G401 (cell line): ENCODE measurements at regions not wholly inside any gene's neighbourhood (a gene's known extent, or its start where the extent isn't known, plus 50 kb on each side); places are given as distances from the start of the nearest gene placed in this dataset.
A peak's percentile ranks its signal among the peaks of the same experiment; 100 is the strongest.

Experiments used
- DNase-seq: peaks from one replicate; pipeline ENCODE4 v3.0.0-alpha.2; 2015; ENCODE audit warnings: low spot score
- in situ Hi-C: cut with HindIII; loops from 2 replicates; pipeline ENCODE4 v1.10.0; 2016; ENCODE audit warnings: low sequenced_read_pairs, mixed read lengths

DNA sequence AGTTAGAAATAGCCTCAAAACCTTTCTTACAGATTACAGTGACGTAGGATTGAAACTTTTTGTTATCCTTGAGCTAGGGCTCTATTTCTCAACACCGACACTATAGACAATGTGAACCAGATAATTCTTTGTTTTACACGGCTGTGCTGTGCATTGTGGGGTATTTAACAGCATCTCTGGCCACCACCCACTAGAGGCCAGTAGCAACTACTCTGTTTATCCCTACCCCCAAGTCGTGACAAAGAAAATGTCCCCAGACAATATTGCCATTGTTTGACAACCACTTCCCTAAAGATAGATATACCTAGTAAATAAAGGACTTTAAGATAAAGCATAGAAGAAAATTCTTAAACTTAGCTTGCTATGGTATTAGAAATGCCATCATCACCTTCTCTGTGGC, 359.6 kb downstream of the ARL4A start:
- no peak for DNase-seq
- in situ Hi-C loops: no loop called here

DNA sequence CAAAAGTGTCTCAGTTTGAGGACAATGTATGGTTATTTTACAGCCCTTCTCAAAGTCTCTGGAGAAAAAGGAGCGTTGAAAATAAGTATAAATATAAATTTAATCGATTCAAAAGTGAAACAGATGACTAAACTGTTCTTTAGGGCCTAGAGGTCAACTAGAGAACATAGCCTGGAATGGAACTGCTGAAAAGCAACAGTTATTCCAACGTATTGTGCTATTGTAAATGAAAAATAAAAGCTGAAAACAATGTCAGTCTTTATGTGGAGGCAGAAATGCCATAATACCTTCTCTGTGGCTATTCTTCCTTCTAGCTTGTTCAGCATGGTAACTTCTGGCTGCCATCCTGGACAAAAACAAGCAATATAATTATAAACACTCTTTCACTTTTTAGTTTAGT, 362.5 kb downstream of the ARL4A start:
- in situ Hi-C loops: no loop called here
- no peak for DNase-seq

DNA sequence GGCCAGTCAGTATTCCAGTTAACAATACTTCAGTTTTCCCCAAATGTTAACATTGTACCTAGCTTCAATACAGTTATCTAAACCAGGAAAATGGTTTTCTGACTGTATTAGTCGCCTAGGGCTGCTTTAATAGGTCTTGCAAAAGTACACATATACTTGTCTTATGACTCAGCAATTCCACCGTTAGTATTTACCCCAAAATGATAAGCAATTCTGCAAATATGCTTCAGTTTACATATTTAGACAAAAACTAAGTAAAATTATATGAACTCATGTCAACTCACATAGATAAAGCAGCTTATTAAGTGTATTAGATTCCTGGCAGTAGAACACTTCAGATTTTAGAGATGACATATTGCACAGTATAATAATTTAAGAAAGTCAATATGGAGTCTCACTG, 363.3 kb downstream of the ARL4A start:
- DNase-seq: no peak
- in situ Hi-C loops: no loop called here

DNA sequence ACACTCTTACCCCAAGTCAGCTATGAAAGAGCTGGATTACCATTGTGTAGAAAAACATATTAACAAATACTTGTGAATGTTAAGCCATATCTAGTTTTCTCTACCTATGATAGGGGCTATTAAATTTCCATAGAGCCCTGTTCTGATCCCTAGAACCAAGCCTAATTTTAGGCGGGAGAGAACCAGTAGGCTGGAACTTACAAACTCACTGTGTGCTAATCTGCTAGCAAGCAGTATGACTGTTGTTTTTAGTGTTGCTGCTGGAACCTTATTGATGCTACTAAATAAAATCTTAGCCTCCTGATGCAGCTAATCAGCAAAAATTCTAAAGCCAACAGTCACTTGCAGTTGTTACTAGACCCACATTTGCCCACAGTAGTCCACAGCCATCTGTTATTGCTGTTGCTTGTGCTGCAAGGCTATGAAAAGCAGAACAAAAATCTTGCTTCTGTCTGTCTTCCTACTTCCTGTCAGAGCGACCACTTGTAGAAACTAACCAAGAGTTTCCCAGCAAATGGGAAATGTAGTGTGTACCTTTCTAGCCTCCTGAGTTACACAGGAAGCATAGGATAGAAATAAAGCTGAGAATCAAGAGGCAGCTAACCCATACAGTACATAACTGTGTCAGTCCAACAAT, 368.4 kb downstream of the ARL4A start:
- in situ Hi-C loops: no loop called here

DNA sequence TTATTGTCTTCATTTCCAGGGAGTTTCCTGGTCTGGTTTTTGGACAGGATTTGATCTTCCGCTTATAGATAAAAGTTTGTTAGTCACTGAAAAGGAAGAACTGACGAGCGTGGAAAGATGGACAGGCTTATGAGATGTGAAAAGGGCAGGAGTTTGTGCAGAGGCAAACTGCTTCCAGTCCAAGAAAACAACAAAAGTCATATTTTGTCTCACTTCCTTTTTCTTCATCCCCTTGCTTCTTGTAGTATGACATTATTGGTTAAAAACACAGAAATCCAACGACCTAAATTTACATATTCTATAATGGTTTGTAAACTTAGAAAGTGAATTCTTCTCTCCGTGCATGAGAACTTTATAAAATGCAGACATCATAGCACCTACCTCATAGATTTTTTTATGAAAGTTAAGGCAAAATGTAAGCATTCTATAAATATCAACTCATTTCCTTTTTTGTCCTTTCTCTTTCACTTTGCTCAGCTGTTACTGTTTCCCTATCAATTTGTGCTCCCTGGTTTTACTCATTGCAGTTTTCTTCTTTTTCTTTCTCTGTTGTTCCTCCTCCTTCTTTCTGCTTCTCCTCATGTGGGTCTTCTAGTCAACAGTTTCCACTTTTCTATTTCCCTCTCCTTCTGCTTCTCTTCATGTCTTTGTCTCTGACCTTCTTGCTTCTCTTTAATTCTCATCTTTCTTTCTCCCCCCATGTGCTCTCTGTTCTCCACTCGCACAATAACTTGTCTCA, 370.2 kb downstream of the ARL4A start:
- in situ Hi-C loops: no loop called here

More for the DNA sequence above, 368.4 kb downstream of the ARL4A start:
- DNase-seq: no peak

DNA sequence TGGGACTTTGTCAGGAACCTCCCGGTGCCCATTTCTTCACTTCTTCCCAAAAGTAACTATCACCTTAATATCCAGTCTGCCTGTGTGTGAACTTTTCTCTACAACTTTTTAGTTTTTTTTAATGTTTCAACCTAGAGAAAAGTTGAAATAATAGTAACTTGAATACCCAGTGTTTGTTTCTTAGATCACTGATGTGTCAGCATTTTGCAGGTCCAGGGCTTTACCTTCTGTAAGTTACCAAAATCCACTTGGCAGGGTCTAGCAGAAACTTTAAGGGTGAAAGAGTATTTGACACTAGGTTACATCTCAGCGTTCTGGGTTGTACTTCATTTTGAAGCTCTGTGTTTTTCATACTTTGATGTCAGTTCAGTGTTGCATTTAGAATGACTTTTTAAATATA, 372.7 kb downstream of the ARL4A start:
- DNase-seq: no peak
- in situ Hi-C loops: no loop called here

More for the DNA sequence above, 370.2 kb downstream of the ARL4A start:
- DNase-seq: no peak

DNA sequence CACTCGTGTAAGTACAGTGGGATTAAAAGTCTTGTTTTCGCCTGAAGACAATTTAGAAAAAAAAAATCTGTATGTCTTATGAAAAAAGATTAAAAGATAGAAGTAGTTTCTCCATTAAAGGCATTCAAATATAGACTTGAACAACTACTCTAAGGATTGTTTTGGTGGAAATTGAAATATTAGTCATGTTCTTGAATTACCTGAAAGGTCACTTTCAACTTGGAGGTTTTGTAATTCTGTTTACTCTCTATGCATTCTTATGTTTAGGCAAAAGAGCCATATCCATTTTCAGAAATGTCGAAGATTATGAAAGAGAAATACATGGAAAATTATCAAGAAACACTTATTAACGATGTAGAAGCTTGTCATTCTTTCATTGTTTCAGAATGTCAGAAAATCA, 373.7 kb downstream of the ARL4A start:
- no peak for DNase-seq
- in situ Hi-C loops: no loop called here

DNA sequence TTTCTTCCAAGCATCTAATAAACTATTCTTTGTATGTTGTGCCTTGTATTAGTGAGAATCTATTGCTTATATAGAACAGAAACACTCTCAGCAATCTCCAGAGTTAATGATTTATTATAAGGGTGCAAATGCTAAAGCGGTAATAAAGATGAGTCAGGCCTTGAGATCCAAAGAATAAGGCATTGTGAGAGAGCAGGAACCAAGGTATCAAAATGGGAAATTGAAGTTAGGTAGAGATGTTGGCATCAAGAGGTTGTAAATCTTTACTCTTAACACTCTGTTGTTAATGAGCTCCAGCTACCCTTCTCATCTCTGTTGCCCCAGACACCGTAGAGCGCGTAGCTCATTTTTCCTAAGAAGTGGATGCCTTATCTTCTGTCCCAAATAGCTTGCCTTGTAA, 375.2 kb downstream of the ARL4A start:
- DNase-seq: no peak
- in situ Hi-C loops: no loop called here

DNA sequence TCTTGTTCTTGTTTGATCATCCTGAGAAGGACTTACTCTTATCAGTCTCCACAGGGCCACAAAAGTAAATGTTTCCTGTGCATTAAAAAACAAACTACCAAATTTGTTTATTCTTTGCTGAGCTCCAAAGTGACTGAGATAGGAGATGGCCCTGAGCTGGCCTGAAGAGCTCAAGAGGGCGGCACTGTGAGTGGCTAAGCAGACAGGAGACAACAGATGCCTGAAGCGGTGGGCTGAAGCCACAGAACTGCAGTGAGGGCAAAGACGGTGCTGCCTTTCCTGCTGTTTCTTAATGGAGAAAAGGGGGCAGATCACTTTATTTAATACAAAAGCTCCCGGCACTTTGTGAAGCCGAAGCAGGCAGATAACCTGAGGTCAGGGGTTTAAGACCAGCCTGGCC, 379.6 kb downstream of the ARL4A start:
- in situ Hi-C loops: no loop called here
- no peak for DNase-seq

DNA sequence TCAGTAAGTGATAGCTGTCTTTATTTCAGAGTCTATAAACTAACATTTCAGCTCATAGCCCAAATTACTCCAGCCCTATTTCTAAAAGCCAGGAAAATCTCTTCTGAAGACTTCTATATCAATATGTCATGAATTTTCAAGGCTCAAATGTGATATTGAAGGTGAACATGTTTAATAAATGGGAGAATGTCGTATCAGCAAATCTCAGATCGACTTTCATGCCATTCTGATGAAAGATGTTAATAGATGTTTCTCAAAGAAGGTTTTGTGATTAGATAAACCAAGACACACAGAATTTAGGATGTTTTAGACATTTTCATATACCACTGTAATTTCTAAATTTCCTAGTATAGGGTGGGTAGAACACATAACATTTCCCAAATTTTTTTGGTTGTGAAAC, 380.6 kb downstream of the ARL4A start:
- in situ Hi-C loops: no loop called here
- no peak for DNase-seq

DNA sequence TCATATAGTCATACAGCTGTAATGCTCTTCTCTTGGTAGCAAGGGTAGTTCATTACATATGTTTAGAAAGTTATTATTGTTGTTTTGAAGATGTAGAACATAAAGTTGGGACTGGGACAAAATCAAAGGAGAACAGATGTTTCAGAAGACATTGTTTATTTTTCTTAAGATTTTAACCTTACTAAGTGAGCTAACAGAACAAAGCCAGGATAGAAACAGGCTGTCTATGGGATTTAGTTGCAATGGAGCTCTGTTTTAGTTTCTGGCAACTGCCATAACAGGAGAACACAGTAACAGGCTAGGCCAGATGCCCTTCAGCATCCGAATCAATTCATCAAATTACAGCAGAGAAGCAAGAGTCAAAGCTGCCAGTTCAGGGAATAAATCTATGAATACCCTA, 382.4 kb downstream of the ARL4A start:
- no peak for DNase-seq
- in situ Hi-C loops: no loop called here

DNA sequence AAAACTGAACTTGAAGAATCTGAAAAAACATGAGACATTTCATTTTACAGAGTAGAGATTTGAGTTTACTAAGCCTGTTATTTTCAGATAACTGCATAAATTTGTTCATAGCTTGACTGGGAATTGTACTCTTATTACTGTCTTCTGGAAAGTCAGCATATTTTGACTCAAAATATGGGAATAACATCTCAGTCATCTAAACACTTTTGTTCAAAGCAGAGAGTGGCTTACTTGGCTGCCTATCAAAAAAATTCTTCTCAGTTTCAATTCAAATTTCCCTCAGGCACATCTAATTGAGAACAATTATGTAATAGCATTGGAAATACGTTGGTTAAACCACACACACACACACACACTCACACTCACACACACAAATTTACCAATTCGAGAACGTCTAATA, 384.6 kb downstream of the ARL4A start:
- in situ Hi-C loops: no loop called here
- DNase-seq: peak; percentile 12

DNA sequence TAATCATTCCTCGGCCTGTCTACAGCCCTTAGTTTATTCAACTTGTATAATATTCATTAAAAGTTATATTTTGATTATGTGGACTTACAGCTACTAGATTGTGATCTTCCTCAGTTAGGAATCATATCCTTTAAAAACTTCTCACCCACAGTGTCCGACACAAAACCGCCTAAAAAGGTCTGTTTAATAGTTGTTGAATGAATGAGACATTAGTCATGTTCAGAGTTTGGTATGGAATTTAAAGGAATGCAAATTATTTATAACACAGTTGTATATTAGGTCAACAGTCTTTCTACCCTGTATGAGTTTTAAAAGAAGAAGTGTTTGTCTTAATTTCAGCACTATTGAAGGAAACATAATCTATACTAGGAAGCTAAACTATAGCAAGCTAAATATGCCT, 390.0 kb downstream of the ARL4A start:
- no peak for DNase-seq
- in situ Hi-C loops: no loop called here

DNA sequence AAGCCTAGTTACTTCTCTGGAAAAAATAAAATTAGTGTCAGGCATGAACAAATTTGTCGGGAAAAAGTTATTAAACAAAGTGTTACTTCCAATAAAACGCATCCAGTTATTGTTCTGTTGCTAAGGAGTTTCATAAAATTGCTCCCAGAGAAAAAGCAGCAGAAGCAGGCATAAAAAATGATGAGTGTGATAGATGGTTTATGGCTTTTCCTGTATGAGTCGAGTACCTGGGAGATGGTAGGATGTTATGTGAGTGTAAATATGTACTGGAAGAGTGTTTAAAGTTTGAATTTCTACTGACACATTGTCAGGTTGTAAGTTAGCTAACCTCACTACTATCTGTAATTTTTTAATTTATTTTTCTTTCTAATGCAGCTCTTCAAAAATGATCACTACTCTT, 390.7 kb downstream of the ARL4A start:
- in situ Hi-C loops: no loop called here
- DNase-seq: no peak

DNA sequence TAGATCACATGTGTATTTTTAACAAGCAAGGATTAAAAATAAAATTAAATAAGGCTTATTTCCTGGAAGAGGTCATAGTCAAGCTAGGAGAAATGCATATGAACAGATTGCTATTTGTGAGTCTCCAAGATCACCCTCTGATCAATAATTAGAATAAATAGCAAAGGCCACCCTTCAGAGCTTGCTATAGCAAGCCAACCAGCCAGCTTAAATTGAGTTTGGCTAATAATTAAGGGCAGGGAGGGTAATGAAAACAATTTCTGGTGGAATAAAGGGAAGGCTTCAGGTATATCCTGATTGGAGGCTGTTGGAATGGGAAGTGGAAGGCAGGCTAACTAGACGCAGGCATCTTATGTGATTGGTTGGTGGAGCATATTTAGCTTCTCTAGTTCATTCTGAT, 403.5 kb downstream of the ARL4A start:
- in situ Hi-C loops: no loop called here
- DNase-seq: no peak

DNA sequence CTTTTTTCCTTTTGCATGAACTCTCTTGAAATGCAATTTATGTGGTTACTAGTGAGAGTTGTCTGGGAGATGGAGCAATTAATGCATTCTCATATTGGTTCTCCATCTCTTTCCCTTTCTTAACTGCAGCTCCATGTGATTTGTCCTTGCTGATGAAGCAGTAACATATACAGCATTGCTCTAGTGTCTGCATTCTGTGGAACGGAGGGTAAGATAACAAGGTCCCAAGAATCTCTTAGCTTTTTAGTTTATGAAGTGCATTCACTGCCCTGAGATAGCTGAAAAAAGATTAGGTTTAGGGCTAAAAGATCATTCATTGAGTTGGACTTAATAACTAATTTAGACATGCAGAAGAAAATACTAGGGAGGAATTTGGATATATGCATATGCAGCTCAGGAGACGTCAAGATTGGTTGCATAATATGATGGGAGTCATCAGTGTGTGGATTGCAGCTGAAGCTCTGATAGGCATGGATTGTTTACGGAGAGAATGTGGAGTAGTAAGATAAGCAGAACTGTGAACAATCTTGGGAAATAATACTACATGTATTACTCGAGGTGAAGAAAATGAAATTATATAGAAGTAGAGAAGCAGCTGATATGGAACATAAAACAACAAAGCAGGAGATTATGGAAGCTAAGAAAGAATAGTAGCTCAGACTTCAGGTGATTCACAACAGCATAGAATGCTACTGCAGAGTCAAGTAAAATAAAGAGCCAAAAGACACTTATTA, 404.7 kb downstream of the ARL4A start:
- in situ Hi-C loops: no loop called here
- DNase-seq: no peak

DNA sequence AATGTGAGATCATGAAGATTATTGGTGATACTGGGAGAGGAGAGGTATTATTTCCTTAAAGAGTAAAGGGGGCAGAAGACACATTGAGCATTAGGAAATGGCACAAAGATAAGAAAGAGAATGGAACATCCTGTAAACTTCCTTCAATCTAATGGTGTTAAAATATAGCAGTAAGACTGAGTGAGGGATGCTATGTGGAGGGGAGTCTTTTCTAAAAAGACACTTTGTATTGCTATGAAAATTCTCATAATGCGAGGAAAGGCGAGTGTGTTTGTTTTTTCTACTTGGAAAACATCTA, 405.2 kb downstream of the ARL4A start:
- no peak for DNase-seq
- in situ Hi-C loops: no loop called here

DNA sequence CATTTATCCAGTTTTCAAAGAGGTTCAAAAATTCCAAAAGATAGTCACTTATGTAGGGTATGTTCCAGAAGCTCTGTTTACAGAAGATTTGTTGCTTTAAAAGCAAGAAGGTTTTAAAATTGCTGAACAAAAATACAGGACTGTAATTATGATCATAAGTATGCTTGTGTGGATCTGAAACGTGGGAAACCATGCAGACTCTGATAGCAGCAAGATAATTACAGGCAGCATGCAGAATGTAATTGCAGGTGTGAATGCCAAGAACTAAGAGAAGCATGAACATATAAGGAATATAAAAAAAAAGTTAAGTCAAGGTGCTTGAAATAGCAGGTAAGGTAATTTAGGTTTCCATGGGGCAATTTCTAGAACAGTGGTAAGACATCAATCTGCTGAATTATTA, 405.7 kb downstream of the ARL4A start:
- DNase-seq: no peak

DNA sequence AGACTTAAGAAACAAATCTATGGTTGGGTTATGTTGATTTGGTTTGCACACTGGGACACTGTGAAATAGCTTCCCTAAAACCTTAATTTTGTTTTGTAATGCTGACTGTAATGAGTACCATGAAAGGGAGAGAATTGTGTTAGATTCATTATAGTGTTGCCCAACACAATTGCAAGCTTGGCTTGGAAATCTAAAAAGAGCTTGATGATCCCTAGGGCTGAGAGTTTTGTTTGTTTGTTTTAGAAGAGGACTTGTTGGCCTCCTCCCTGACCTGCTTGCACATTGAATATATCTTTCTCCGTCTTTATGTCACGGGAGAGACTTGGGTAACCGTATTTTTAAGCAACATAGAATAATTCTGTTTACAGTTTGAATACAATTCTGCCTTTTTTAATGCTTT, 410.1 kb downstream of the ARL4A start:
- no peak for DNase-seq
- in situ Hi-C loops: no loop called here

More for the DNA sequence above, 405.7 kb downstream of the ARL4A start:
- in situ Hi-C loops: no loop called here

DNA sequence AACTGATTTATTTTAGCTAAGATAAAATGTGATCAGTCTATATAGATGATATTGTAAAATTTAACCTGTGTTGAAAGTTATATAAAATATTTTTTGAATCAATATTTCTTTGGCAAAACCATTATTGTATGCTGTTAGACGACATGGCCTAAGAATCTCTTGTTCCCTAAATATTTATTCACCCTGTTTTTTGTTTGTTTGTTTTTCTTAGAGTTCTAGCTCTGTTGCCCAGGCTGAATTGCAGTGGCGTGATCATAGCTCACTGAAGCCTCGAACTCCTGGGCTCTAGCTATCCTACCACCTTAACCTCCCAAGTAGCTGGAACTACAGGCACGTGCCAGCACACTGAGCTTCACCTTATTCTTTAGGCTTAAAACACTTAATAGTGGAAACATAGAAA, 410.7 kb downstream of the ARL4A start:
- in situ Hi-C loops: no loop called here

More for the DNA sequence above, 410.7 kb downstream of the ARL4A start:
- DNase-seq: no peak
